Neural progenitor cell (in vitro differentiated cells): ENCODE measurements at regions not wholly inside any gene's neighbourhood (a gene's known extent, or its start where the extent isn't known, plus 50 kb on each side); places are given as distances from the start of the nearest gene placed in this dataset.
"Not testable (repeated sequence)": the region's sequence is repeated elsewhere in the genome, so short reads cannot be mapped to it uniquely, and the experiment has no call there.

Source experiments
- CTCF ChIP-seq: fragments of 200-600 bp; sonication (generic); IDR thresholded peaks from 2 replicates; pipeline ENCODE4 v1.5.1; 2017; ENCODE audit warnings: antibody characterized with exemption, mild to moderate bottlenecking
- EZH2phosphoT487 ChIP-seq: fragments of 200-600 bp; sonication (generic); IDR thresholded peaks from 2 replicates; pipeline ENCODE4 v1.6.1; 2017; ENCODE audit warnings: antibody characterized with exemption

GRCh38 chrX:4613651-4614050, 900.2 kb upstream of the PRKX start:
- TF ChIP-seq CTCF, EZH2phosphoT487: not testable (repeated sequence)
